ENCODE measurements at regions not wholly inside any gene's neighbourhood (a gene's known extent, or its start where the extent isn't known, plus 50 kb on each side); places are given as distances from the start of the nearest gene placed in this dataset.

GRCh38 chr2:176471949-176472348 lies 202.7 kb downstream of the MTX2 start:
- DNase-seq = no peak

DNA sequence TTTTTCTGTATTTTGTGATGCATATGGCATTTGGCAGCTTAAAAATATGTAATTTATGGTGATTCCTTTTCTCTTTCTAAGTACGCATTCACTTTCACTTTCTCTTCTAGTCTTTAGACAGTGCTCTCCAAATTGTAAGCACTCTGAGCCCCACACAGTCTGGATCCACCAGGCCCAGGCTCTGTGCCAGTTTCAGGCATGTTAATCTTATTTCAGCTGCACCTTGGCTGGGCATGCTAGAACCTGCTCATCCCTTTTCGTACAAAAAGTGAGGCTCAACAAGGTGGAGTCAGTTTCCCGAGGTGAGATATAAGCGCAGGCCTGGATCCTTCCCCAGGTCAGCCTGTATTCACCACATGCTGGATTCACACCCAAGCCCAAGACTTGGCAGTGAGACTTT lies 203.9 kb downstream of the MTX2 start:
- peak; percentile 15 for DNase-seq

DNA sequence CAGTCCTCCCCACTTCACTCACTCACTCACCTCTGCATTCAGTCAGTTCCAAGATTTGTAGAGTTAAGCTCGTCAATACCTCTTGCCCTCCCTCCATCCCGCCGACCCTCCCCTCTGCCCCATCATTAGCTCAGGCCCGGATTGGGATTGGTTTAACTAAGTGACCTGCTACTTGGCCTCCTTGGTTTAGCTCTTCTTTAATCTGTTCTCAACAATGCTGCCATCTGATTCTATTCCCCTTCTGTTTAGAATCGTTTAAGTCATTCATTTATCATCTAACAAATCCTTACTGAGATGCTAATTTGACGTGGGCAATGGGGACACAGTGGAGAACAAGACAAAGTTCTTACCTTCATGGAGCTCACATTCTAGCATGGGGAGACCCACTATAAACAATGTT lies 204.6 kb downstream of the MTX2 start:
- DNase-seq = no peak

DNA sequence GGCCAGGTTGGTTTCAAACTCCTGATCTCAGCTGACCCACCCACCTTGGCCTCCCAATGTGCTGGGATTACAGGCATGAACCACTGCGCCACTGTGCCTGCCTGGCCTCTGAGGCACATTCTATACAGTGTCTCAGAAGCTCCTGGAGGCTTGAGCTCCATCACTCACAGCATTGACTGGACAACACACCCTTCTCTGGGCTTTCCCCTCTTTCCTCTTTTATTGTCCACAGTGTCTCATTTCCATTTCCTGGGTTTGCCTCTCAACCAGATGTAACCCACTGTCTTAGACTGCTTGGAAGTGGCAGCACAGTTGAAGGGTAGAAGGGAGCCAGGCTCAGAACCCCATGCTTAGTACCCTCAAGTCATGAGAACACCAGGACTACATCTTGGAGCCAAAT lies 208.1 kb downstream of the MTX2 start:
- DNase-seq = no peak

DNA sequence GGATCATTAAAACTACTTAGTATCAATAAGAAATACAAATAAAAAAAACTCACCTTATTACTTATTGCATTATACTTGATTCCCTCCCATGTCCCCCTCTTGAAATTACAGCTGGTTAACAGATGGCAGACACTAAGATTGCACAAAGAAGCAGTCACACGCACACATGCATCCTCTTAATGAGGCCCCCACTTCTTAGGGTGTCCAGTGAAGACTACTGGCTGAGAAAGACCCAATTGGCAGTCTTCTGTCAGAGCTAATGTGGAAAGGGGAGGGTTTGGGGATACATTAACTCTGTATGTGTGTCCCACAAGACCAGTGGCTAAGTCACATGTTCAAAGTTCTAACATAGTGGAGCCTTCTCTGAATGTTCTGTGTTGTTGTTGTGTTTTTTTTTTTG lies 210.7 kb downstream of the MTX2 start:
- no peak for DNase-seq

DNA sequence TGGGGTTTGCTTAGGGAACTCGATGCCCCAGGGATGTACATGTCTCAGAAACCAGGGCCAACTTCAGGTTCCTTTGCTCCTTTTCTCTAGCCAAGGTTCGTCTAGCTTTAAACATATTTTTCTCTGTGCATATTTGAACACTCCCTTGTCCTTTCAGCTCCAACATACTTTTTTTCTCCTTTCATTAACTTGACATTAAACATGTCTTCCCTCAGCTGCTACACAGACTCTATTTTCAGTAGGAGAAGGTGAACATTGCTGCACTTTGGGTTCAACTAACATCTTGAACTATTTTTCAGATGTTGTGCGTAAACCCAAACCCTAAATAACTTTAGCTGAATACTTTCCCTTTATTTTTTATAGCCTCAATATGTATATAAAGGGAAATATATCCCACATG lies 212.9 kb downstream of the MTX2 start:
- no peak for DNase-seq

DNA sequence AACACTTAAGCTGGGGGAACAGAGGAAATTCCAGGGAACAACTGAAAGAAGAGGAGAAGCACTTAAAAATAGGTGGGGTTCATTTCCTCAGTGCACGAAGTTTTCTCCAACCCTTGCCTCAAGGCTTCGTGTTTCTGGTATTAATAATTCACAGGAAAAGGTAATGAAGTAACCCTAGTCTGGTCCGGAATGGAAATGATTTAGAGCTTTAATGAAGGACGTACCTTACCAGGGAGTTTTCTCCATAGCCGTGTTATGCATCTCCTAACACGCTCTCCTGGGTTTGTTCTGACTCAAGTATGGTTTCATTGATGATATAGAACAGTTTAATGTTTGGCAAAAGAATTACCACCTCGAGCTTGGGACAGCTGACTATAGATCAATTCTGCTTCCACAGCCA lies 214.2 kb downstream of the MTX2 start:
- no peak for DNase-seq

- DNase-seq = no peak
Measured at GRCh38 chr2:176483901-176484568, 214.8 kb downstream of the MTX2 start.

DNA sequence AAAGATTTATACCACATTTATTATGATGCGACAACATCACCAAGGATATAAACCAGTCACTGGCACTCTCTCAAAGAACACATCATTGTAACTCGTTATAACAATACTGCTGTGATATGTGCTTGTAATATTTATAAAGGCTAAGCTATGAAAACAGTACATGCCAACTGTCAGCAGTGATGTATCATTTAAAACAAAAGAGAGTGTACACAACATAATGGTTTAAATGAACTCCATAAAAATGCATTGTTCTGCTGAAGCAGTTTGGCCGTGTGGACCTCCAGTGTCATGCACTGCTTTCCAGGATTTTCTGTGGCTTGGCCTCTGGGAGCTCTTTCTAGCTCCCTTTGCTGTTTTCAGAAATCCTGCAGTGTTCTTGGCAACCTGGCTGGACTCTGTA lies 215.6 kb downstream of the MTX2 start:
- no peak for DNase-seq

DNA sequence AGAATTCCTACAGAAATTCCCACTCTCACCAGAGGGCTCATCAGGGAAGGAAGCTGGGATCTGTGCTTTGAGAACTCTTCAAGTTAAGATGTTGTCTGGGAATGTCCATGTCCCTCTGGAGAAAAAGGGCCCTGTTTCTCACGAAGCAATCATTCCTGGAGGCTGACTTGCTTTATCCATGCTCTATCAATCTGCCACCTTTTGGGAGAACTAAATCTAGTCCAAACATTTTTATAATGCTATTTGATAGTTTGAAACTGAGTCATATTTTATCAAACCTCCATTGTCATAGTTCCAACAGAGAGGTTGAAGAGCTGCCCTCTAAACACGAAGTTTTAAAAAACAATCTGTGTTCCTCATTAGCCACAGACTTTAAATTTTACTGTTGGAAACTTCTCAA lies 219.2 kb downstream of the MTX2 start:
- no peak for DNase-seq

DNA sequence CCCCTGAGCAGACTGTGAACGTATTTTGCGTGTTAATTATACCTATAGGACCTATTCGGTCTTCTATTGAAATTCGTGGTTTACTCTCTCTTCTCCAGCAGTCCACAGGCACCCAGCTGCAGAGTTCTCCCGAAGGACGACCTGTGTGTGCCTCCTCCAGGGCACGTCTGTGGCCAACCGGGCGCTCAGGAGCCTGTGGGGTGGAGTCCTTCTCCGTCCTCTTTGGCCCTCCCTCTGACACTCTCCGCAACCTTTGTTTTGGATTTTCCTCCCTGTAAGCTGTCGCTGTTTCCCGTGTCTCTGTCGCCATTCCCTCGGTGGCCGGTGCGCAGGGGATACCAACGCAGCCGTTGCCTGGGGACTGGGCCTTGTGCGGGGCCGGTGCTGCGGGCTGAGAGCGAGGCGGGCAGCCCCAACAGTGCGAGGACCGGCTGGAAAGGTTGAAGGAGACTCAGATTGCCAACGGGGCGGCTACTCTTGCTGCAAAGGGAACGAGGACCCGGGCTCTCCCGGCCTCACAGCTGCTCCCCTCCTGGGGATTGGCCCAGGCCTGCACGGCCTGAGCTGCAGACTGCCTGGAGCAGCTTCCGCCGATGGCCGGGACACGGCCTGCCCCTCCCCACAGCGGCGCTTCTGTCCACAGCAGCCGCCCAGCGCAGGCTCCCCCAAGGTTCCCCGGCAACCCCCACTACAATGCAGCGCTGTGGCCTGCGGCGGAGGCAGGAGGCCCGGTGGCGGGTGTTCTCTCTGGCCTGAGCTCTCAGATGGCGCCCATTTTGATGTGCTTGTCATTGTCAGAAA lies 221.0 kb downstream of the MTX2 start:
- no peak for DNase-seq

- no peak for DNase-seq
Measured at GRCh38 chr2:176491172-176491904, 222.1 kb downstream of the MTX2 start.

- no peak for DNase-seq
Measured at GRCh38 chr2:176492583-176492982, 223.3 kb downstream of the MTX2 start.

DNA sequence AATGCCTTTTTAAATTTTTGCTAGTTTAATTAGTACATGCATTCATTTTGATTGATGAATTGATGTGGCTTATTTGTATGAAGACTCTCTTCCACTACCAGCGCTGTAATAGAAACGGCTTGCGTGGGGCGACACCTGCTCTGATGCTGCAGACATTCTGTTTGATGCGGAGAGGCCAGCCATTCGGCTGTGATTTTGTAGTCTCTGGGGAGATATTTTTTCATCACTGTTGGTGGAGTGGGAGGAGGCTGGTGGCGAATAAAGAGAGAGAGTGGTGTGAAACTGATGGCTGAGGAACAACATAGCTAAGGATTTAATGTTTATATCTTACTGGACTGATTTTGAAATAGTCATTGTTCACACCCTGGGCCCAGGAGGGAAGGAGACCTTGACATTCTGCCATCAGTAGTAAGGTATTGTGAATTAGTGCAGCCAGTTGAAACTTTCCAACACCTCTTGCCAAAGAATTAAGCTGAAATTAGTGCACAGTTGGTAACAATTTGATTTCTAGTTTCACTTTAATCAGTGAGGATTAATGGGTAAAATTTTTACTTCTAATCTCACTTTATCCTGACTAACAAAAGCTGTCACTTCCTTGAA lies 224.1 kb downstream of the MTX2 start:
- DNase-seq = no peak

DNA sequence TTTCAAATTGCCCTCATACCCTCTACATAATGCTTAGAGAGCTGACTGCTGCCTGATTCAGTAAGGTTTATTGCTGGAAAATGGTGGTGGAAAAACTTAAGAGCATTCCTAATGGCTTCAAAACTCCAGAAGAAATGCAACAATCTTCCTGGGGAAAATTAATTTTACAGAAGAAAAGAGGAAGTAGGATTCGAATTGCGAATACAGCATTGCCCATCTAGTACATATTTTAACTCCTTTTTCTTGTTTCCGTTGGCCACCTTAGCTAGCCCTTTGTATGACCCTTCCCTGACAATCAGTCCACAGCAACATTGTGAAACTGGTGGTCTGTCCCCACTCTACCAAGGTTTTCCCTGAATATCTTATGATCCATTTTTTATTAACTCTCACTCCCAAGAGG lies 224.7 kb downstream of the MTX2 start:
- no peak for DNase-seq

- DNase-seq = no peak
Measured at GRCh38 chr2:176494949-176495353, 225.7 kb downstream of the MTX2 start.

DNA sequence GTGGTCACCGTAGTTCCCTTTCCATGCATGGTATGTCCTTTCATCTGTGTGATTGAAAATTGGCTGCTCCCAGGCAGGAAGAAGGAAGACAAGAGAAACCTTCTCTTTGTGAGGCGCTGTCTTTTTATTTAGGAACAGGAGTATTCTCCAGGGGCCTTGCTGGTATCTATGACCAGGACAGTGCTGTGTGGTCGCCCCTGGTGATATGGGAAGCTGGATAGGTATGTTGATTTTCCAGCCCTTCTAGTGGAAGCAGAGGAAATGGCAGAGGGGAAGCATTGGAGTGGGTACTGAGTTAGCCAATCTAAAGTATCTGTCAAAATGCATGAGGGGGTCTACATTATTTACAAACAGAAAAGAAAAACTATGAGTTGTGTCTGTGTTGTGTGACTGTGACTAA lies 226.6 kb downstream of the MTX2 start:
- DNase-seq = no peak

DNA sequence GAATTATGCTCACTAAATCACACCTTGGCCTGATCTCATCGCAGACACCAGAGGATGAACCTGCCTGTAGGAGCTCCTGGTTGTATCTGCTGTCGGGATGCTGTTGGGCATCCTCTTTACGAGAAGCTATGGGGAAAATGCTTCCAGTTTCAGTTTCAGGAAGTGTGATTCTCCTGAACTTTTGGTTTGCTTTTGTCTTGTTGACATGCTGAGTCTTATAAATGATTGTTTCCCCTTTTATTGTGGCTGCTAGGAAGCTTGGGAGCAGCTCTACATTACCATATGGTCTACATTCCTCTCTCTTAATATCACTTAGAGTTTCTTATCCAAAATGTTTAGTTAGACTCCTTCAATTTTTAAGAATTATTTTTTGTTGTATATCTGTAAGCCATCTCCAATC lies 227.5 kb downstream of the MTX2 start:
- DNase-seq = no peak

GRCh38 chr2:176500901-176501300 lies 231.7 kb downstream of the MTX2 start:
- DNase-seq = no peak

- no peak for DNase-seq
Measured at GRCh38 chr2:176501617-176502016, 232.4 kb downstream of the MTX2 start.

- DNase-seq = no peak
Measured at GRCh38 chr2:176502619-176503018, 233.4 kb downstream of the MTX2 start.

- no peak for DNase-seq
Measured at GRCh38 chr2:176503776-176504175, 234.5 kb downstream of the MTX2 start.

DNA sequence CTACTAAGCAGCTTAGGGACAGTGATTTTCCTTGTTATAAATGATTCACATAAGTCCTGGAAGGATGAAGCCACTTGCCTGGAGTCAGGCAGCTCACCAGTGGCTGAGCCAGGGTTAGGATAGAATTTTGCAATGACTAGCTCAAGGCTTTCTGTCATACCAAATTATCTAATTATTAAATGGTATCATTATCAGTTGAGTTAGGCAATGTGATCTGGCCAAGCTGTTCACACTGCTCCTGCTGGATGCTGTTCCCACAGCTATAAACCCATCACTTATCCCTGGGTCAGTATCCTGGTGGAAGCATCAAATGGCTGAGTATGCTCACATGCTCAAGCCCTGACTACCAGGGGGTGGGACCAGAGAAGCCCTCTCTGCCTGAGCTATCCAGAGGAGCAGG lies 235.2 kb downstream of the MTX2 start:
- no peak for DNase-seq

- no peak for DNase-seq
Measured at GRCh38 chr2:176507786-176508185, 238.5 kb downstream of the MTX2 start.
